Activated CD4-positive, alpha-beta T cell treated with anti-CD3 and anti-CD28 coated beads, Interleukin-10, Interleukin-2, amounts not matched to agents 100 ng/mL and 50 ng/mL, durations not matched to agents 16 hours and 8 hours (primary cell): ENCODE measurements at regions not wholly inside any gene's neighbourhood (a gene's known extent, or its start where the extent isn't known, plus 50 kb on each side); places are given as distances from the start of the nearest gene placed in this dataset.
"Not testable (repeated sequence)": the region's sequence is repeated elsewhere in the genome, so short reads cannot be mapped to it uniquely, and the experiment has no call there.

Experiments used
- DNase-seq: peaks from one replicate; pipeline ENCODE4 v3.0.0-alpha.2; 2020

DNA sequence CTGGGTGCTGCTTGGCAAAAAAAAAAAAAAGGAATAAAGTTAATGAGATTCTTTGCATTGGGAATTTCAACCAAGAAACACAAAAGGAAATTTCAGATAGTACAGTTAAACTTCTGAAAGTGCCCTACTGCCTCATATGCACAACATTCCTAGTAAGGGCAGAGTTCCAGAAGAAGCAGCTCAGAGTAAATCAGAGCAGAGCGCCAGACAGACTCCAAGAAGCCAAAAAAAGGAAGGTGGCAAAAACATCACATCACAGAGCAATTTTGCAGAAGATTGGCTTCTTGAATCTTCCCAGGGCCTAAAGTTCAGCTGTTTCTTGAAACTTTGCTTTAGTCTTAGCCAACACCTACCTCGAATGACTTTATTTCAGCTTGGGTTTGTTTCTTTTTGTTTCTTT, 544.1 kb downstream of the XPNPEP1 start:
- DNase-seq = no peak

DNA sequence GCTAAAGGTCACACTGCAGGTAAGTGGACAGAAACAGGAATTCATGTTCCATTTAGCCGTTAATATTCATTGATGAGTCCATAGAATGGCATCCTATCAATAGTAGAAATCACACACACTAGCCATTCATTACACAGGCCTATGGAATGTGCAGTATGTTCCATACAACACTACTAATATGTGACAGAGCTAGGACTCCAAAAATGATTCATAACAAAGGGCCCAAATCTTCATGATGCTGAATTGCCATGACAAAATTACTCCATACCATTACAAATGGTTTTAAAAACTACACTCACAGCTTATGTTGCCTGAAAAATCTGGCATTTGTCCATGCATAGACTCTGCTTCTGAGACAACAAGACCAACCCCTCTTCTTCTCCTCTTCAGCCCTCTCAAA, 549.1 kb downstream of the XPNPEP1 start:
- DNase-seq = no peak

DNA sequence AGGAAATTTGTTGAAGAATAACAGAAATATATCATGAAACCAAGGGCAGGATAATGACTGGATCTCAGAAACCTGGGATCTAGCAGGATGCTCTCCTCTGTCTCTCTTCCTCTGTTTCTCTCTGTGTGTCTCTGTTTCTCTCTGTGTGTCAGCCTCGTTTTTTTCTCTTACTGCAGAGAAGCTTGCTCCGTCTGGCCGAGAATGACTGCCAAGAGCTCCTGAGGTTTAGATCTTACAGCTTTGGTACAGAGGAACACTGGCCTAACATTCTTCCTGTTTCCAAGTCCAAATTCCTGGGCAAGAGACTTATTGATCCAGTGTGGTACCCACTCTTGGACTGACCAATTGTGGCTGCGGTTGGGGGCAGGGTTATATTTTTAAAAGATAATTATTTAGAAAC, 564.0 kb downstream of the XPNPEP1 start:
- DNase-seq = no peak

DNA sequence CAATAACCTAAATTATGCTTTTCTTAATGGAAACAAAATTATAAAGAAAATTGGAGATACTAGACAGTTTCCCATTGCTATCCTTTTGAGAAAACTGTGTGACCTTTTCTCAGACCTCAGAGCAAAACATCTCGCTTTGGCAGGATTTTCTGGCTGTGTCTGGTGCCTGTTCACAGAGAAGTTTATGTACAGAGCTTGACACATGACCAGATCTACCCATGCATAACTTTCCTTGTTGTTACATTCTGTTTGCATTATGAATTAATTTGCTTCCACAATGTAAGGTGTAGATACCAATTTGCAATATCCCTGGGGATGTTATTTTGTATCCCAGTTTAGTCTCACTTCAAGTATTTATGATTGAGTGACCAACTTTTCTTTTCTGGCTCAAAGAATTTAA, 565.0 kb downstream of the XPNPEP1 start:
- DNase-seq = no peak

DNA sequence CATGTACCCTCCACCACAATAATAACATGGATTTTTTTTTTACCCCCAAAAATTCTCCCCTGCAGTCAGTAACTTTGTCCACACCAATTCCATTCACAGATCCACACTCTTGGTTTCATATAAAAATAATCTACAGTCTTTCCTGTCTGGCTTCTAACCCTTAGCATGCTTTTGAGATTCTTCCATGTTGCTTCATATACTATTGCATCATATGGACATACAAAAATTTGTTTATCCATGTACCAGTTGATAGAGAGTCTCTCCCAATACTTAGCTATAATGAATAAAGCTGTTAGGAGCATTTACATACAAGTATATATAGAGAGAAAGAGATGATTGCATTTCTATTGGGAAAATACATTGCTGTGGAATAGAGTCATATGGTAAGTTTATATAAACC, 575.0 kb downstream of the XPNPEP1 start:
- no peak for DNase-seq

DNA sequence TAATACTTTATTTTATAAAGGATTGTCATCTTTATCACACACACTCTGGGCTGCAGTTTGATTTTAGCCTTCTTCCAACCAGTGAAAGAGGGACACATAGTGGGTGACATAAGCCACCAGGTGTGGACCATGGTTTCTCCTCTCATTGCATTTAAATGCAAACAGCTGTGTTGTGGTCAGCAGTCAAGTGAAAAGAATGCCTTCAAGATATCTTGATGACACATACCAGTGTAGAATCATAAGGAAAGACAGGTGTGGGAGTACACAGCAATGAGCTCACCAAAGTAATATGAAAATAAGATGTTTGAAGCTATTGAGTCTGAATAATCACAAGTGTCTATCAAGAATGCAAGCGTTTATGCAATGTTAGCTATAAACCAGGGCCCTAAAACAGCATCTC, 580.0 kb downstream of the XPNPEP1 start:
- no peak for DNase-seq

DNA sequence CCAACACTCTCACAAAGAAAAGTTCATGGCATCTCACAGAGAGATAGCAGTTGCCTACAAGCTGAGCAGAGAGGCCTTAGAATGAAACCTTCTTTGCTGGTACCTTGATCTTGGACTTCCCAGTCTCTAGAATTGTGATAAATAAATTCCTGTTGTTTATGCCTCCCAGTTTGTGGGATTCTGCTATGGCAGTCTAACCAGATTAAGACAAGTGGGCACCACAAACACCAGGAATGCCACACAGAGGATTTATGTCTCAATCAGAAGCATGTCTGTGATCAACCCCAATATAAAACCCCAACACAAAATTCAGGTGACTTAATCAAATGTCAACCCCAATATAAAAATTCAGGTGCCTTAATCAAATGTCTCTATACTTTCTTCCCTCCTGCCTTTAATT, 581.3 kb downstream of the XPNPEP1 start:
- DNase-seq = no peak

DNA sequence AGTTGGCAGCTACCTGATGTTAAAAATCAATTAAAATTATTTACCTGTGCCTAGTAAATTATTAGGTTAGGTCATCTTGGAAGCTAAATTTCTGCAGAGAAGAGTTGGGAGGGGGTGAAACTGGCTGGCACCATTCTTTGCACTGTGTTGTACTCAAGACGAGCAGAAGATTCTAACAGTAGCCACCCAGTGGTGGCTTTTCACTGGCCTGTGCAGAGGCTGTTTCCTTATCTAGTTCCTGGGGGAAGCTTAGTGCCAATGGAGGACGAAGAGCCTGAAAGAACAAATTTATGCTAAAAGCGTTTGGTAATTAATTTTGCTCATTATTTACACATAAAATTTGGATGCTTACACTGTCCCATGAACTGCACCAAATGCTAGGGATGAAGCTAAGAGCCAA, 595.3 kb downstream of the XPNPEP1 start:
- DNase-seq = no peak

DNA sequence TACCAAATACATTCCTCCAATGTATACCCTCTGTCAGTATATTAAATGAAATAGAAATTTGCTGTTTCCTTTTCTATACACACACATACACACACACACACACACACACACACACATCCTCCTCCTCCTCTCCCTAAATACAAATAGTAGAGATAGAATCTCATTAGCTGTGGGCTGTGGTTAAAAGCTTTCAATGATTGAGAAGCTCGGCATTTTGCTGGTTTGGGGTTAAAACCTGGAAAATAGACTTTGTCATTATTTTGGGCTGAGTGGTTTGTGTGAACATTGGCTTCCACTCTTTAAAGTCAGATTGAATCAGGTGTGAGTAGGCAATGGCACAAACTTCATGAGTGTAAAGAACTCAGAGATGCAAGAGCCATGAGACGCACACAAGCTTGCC, 596.0 kb downstream of the XPNPEP1 start:
- no peak for DNase-seq

DNA sequence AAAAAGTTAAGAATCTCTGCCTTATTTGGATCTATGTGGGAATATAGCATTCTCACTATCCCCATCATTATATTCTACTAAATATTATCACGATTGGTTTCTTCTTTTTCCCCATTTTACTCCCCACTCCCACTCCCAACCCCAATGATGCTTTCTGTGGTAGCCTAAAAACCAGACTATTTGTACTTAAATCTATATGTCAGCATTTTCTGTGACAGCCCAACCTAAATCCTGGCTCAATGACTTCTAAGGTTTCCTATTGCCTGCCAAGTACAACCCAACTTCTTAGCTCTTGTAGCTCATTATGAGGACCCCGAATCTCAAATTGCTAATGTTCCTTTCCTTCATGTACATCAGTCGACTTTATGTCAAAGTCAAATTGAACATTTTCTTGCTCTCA, 598.6 kb downstream of the XPNPEP1 start:
- DNase-seq = no peak

DNA sequence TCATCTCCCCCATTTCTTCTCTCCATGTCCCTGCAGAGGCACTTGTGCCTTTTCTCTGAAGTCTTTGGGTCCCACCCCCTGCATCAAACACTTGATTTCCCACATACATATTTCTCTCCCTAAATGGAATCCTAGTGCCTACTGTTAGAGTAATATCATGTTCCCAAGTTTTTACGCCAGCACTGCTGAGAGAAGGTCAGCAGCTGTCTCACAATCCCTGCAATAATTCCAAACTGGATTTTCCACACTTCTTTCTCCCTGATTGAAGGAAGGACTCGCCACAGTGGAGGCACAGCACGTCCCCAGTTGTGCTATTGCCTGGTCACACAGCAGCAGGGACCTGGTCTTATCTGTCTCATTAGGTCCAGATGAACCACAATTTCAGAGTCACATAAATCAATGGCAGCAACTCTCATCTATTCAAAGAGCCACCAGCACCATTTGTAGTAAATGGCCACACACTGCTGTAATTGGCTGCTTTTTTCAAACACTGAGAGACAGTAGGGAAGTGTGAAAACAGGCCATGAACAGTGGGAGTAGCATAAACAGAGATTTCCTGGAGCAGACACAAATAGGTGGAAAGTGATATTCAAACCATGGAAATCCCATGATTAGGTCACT, 605.5 kb downstream of the XPNPEP1 start:
- DNase-seq = no peak

DNA sequence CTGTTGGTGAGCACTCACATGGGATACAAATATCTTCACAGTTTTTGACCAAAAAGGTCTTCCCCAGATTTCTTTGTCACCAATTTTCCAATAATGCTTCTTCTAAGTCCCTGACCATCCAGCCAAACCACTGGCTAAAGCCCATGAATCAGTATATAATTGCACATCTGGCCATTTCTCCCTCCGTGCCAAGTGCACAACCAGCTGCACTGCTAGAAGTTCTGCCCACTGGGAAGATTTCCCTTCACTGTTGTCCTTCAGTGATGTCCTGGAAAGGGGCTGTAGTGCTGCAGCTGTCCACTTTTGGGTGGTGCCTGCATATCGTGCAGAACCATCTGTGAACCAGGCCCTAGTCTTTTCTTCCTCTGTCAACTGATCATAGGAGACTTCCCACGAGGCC, 609.3 kb downstream of the XPNPEP1 start:
- DNase-seq = not testable (repeated sequence)

DNA sequence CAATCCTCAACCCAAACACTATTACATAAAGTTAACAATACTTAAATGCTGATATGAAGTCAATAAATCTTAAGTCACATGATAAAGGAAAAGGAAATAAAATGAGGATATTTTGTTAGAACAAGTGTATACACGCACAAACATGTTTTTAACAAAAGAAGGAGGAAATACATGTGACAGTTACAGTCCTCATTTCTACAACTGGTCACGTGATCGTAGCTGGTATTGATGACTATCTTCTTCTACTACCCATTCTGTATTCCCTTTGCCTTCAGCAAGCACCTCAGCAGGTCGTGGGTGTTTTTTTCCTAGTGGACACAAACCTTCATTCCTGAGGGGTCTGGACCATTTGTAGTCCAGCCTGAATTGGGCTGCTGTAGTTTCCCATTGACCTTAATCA, 610.8 kb downstream of the XPNPEP1 start:
- DNase-seq = not testable (repeated sequence)

DNA sequence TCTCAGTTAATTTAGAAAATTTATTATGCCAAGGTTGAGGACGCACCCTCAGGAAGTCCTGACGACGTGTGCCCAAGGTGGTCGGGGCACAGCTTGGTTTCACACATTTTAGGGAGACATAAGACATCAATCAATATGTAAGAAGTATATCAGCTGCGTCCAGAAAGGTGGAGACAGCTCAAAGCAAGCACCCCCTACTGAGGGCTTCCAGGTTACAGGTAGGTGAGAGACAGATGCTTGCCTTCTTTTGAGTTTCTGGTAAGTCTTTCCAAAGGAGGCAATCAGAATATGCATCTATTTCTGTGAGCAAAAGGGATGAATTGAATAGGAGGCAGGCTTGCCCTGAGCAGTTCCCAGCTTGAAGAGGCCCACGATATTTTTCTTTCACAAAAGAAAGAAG, 614.3 kb downstream of the XPNPEP1 start:
- no peak for DNase-seq

DNA sequence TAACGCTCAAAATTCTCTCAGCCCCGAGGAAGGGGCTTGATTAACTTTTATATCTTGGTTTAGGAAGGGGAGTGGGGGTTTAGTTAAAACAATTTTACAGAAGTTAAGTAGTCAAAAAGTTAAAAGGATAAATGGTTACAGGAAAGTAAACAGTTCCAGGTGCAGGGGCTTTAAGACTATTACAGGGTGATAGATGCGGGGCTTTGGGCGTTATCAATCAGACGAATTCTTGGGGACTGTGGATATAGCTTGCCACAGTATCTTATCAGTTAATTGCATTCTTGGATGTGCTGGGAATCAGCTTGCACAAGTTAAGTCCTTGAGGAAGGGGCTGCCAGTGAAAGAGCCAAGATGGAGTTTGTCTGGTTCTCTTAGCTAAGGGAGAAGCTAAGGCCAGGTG, 616.2 kb downstream of the XPNPEP1 start:
- not testable (repeated sequence) for DNase-seq

DNA sequence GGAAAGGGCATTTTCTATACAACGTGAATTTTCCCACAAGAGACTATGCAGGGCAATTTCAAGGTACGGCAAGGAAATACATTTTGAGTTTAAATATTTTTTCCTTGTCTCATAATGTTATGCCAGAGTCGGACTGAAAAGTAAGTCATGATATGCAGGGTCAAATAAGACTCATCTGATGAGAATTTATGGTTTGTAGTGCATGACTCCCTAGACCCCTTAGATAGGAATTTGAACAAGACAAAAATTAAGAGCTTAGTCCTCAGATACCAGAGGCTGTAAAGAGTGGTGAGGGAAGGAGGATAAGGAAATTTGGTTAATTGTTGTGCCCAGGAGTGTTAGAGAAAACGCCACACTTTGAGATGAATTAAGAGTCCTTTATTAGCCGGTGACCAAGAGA, 616.6 kb downstream of the XPNPEP1 start:
- no peak for DNase-seq

DNA sequence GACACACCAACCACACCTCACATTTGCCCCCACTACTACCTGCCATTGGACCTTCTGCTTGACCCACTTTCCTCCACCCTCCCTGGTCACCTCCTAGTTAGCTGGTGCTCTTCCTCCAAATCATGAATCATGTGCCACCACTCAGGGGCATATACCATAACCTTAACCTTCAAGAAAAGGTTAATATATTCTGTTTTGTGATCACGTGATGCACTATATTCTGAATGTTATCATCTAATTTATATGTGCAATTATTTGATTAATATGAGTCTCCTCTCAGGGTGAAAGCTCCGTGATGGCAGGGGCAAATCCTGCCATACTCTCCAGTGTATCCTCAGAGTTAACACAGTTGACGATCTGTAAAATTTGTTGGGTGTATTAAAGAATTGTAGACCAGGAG, 635.5 kb downstream of the XPNPEP1 start:
- DNase-seq = no peak

DNA sequence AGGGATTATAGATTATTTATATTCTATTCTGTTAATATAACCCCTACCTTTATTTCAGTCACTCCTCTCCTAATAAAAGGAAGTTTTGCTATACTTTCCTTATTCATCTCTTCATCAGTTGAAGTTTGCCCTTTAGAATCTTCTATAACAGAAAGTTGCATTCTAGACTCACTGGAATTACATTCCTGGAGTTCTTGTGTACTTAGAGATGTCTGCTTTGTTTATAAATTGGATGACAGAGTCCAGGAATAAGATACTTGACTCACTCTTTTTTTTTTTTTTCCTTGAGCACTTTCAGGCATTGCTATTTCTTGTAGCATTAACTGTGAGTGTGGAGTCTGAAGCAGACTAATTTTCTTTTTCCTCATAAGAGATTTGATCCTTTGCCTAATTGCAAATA, 640.8 kb downstream of the XPNPEP1 start:
- DNase-seq = no peak

DNA sequence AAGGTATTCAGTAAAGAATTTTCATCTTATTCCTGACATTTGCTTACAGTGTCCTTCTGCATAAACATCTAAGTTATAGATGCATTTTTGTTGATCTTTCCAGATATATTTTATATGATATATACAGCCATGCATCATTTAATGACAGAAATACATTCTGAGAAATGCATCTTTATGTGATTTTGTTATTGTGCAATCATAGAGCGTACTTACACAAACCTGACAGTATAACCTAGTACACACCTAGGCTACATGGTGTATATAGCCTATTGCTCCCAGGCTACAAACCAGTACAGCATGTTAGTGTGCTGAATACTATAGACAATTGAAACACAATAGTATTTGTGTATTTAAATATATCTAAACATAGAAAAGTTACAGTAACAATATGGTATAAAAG, 642.0 kb downstream of the XPNPEP1 start:
- no peak for DNase-seq

DNA sequence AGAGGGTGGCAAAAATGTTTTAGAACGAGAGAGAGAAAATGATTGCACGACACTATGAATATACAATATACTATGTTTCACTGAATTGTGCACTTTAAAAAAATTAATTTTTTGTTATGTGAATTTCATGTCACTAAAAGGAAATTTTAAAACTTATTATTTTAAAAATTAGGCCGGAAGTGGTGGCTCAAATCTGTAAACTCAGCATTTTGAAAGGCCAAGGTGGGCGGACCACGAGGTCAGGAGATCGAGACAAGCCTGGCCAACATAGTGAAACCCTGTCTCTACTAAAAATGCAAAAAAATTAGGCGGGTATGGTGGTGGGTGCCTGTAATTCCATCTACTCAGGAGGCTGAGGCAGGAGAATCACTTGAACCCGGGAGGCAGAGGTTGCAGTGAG, 642.5 kb downstream of the XPNPEP1 start:
- DNase-seq = no peak

DNA sequence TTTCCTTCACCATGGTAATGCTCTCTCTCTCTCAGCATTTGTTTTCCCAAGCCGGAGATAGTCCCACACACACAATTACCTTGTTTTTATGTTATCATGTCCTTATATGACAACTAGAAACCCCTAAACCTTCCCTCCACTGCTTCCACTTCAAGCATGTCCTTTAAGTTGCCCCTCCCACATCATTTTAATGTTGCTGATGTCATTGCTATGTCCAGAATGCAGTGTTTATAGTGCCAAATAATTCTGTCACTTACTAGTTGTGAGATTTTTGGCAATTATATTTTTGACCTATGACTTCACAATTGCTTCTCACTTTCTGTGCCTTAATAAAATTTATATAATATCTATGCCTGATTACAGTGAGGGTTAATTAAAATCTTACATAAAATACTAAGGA, 645.9 kb downstream of the XPNPEP1 start:
- no peak for DNase-seq

DNA sequence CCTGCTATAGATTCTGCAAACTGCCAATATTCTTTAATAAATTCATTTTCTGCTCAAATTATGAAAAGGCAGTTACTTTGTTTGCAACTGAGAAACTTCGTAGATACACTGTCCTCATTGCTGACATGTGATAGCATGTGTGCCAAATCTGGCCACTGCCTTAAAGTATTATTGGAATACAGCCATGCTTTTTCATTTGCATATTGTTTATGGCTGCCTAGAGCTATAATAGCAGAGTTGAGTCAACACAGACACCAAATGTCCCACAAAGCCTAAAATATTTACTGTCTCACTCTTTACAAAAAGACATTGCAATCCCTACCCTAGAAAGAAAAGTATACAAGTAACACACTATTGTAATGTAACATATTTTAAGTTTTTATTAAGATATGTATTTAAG, 647.4 kb downstream of the XPNPEP1 start:
- DNase-seq = no peak

DNA sequence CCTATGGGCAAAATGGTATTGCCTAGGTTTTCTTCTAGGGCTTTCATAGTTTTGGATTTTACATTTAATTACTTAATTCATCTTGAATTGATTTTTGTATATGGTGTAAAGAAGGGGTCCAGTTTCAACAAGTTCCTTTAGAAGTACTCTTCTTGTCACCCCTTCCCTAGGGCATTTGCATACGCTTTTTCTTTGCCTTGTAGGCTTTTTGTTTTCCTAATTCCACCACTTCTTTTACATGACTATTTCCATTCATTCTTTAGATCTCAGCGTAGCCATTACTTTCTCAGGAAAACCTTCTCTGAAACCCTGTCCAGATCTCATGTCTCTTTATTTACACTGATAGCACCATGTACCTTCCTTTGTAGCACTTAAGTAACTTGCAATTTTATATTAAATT, 648.6 kb downstream of the XPNPEP1 start:
- no peak for DNase-seq

DNA sequence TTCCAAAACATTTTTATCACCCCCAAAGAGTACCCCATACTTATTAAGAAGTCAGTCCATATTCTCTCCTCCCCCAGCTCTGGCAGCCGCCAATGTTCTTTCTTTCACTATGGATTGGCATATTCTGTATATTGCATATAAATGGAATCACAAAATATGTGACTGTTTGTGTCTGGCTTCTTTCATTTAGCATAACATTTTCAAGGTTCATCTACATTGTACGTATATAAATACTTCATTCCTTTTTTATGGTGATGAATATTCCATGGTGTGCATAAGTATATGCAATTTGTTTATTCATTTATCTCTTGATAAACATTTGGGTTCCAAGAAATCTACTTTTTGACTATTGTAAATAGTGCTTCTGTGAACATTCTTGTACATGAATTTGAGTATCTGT, 653.1 kb downstream of the XPNPEP1 start:
- no peak for DNase-seq

DNA sequence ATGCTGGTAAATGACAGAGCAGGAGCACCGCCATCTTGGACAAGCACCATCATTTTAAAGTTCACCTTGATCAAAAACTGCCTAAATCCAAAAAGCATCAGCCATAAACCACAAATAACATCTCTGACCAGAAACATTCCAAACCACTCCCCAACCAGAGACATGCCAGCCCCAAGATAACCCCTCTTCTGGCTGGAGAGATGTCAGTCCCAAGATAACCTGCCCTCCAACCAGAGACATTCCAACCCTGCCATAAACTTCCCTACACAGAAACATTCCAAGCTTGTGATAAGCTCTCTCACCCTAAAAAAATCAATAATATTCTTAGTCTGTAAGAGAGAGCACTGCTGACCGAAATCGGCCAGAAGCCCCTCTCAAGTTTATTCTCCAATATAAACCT, 659.3 kb downstream of the XPNPEP1 start:
- DNase-seq = no peak

DNA sequence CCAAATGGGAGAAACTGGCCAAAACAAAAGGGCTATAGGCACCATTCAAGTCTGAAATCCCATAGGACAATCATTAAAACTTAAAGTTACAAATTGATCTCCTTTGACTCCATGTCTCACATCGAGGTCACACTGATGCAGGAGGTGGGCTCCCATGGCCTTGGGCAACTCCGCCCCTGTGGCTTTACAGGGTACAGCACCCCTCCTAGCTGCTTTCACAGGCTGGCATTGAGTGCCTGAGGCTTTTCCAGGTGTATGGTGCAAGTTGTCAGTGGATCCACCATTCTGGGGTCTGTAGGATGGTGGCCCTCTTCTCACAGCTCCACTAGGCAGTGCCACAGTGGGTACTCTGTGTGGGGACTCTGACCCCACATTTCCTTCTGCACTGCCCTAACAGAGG, 662.1 kb downstream of the XPNPEP1 start:
- no peak for DNase-seq
